Islet of Langerhans (tissue), 1 donor: ENCODE measurements at regions not wholly inside any gene's neighbourhood (a gene's known extent, or its start where the extent isn't known, plus 50 kb on each side); places are given as distances from the start of the nearest gene placed in this dataset.
"Not testable (repeated sequence)": the region's sequence is repeated elsewhere in the genome, so short reads cannot be mapped to it uniquely, and the experiment has no call there.

ENCODE experiments used
- FAIRE-seq: peaks from one replicate; lab custom pipeline; 2011; peaks lifted over from hg19 to GRCh38; lab: Jason Lieb, UNC

DNA sequence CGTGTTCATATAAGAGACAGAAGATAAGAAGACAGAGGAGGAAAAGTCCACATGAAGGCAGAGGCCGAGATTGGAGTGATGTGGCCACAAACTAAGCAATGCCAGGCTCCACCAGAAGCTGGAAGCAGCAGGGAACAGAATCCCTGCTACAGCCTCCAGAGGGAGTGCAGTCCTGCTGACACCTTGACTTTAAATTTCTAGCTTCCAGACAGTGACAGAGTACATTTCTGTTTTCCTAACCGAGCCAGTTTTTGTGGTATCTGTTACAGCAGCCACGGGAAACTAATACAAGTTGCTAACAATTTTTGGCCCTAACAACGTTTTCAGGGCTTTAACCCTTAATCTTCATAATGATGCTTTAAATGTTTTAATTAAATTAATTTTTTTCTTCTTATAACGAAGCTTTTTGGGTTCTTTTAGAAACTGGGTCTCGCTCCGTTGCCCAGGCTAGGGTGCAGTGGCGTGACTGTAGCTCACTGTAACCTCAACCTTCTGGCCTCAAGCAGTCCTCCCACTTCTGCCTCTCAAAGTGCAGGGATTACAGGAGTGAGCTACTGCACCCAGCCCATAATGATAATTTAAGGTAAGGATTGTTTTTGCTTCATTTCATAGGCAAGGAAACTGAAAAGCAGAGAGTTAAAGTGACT lies 202.3 kb upstream of the PROK2 start:
- no peak for FAIRE-seq

DNA sequence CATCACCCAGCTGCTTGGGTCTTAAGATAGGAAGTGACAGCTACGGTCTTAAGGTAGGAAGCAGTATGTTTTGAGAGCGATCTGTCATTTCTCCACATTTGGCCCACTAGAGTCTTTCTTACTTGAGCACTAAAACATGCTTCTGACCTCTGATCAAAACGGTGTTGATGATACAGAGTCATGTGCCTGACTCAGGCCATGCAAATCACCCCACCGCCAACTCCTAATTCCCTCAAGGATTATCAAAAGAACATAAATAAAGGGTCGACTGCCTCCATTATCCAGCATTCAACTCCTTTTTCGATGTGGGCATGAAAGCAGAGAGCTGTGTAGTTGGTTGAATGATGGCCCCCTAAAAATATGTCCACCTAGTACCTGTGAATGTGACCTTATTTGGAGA lies 201.7 kb upstream of the PROK2 start:
- no peak for FAIRE-seq

DNA sequence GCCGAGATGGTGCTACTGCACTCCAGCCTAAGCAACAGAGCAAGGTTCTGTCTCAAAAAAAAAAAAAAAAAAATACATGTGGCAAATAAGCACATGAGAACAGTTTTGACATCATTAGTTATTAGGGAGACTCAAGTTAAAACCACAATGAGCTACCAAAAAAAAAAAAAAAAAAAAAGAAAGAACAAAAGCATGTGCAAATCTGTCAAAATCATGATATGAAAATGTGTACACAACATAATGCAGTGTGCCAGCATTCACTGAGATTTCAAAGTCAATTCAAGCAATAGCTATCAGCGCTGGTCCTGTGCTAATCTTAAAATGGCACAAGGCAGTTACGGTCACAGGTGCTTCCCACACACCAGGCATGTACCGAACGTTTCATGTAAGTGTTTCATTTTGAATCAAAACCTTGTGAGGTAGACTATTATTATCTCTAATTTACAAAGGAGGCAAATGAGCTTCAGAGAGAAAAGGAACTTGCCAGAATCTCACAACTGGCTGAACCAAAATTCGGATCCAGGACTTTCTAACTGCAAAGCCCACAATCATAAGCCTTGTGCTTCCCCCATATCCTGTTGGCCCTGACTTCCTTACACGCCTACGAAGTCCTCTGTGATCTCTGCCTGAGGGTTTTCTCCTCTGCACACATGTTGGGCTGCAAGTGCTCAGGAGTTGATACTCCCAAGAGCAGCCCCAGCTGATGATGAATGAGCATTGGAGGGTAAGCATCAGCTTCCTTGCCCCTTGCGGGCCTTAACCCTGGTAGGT lies 200.1 kb upstream of the PROK2 start:
- no peak for FAIRE-seq

DNA sequence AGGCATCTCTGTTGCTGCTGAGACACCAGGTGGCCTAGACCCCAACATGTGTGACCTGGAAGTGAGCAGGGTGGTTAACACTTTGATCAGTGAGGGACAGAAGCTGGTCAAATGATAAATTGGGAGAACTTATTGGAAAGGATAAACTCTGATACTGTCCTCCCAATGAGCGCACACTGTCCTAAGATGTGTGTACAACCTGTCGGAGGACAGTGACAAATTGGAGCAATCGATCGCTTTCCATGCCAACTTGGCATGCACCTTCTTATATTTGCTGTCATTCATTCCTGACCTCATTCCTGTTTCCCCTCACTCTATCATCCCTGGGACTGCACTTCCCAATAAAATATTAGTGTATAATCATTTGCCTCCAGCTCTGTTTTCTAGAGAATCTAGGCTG lies 198.7 kb upstream of the PROK2 start:
- FAIRE-seq: no peak

DNA sequence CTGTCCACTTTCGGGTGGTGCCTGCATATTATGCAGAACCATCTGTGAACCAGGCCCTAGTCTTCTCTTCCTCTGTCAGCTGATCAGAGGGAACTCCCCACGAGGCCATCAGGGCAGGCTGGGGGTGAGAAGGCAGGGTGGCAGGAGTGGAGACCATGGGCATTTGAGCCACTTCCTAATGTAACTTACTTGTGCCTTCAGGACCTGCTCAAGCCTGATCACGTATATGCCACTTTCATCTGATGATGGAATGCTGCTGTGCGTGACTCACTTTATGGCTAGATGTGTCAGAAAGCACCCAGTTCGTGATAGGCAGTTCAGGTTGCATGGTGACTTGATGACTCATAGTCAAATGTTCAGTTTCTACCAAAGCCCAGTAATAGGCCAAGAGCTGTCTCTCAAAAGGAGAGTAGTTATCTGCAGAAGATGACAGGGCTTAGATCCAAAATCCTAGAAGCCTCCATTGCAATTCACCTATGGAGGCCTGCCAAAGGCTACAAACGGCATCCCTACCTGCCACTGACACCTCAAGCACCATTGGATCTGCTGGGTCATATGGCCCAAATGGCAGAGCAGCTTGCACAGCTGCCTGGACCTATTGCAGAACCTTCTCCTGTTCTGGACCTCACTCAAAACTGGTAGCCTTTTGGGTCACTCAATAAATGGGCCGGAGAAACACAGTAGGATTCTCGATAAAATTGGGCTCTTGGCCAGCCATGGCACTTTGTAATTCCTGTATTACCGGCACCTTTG lies 197.7 kb upstream of the PROK2 start:
- FAIRE-seq: not testable (repeated sequence)

DNA sequence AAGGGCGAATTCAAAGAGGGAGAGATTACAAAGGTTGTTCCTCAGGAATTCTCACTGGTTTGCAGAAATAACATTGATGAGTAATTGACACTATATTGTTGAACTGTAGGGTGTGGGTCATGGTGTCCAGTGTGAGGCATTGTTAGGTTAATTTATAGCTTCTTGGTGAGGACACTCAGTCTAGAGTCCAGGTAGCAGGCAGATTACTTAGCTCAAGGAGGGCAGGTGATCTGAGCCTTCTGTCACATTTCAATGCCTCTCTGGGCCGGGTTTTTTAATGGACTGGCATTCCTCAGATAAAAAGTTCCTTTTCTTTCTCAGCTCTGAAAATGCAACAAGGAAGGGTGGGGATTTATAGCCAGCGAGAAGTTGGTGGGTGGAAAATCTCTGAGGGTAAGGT lies 194.2 kb upstream of the PROK2 start:
- FAIRE-seq: no peak

DNA sequence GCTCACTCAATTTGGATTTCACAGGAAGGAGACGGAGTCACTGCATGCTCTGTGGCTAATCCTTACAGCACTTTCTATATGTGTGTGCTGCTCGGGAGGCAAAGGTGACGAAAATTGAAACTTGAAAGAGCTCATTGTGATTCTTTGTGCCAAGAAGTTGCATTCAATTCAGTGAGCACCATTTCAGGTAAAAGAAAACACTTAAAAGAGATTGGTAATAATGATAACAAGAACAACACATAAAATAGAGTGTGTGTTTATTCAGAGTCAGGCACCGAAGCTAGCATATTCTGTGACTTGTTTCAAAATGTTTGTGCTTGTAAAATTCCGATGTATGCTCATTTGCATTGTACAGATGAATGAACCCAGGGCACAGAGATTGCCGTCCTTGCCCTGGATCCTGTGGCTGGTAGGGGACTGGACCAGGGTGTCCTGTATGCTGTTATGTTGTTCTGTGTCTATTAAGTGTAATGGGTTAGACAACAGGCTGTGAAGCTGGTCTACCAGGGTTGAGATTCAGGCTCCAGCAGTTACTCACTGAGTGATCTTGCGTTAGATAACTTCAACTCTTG lies 193.3 kb upstream of the PROK2 start:
- no peak for FAIRE-seq

DNA sequence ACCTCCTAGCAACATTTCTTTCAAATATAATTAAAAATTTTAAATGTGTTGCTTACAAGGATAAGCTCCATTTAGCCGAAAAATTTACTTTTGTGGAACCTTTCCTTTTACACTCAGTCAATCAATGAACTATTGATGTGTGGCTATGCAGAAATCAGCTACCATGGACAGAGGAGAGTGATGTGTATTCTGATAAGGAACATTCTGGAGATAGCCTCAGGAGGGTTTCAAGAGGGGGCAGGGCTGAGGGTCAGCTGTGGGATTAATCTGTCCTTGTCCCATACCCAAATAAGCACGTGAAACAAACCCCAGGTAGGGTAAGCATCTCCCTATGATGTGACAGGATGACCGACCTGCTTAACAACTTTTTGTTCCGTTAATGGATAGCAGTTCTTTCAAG lies 192.6 kb upstream of the PROK2 start:
- FAIRE-seq: no peak

DNA sequence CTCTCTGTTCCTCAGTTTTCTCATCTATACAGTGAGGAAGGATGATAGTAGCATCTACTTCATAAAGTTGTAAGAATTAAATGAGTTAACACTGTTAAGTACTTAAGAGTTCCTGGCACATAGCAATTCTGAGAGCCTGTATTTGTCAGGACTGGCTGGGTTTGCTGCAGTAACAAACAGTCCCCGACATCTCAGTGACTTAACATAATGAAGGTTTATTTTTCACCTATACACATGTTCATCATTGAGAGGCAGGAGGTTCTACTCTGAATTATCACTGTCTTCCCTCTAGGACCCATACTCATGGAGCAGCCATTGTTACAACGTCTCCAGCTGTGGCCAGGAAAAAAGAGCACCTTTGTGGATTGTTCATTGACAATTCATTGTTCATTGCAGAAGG lies 190.6 kb upstream of the PROK2 start:
- no peak for FAIRE-seq

DNA sequence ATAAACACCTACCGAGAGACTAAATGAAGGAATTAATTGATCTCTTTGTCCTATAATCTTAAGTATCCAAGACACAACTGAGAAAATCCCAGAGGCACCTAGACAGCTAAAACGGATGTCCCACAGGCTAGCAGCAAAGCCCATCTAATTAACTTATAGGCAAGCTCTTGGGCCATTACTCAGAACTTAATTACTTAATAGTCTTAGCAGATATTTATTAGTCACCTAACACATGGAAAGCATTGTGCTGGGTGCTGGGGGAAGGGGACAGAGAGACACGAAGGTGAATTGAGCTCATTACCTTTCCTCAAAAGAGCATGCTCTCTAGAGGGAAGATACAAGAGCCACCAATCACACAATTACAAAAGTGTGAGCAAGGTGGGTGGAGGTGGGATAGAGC lies 189.8 kb upstream of the PROK2 start:
- no peak for FAIRE-seq

DNA sequence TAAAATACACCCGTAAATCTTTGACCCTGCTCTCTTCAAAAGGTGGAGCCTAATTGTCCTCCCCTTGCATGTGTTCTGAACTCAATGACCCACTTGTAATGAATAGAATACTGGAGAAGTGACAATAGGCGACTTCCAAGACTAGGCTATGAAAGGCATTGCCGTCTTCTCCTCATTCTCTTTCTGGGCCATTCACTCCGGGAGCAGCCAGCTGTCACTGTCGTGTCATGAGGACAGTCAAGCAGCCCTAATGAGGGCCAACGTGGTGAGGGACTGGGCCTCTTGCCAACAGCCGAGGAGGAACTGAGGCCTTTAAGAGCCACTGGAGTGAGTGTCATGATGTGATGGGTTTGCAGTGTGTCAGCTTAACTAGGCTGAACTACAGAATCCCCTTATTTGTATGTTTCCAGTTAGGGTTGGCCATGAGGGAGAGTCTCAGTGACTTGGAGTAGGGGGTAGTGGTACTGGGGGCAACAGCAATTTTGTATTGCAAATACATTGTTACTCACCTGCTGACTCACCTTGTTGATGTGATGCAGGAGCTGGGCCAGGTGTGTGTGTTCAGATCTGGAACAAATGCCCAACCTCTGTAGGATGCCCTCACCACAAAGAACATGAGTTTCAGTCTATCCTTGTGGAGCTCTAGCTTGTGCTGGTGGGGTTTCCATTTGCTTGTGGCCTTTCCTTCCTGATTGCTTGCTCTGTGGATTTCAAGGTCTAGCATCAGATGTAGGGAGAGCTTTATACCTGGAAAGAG lies 188.5 kb upstream of the PROK2 start:
- FAIRE-seq: no peak

DNA sequence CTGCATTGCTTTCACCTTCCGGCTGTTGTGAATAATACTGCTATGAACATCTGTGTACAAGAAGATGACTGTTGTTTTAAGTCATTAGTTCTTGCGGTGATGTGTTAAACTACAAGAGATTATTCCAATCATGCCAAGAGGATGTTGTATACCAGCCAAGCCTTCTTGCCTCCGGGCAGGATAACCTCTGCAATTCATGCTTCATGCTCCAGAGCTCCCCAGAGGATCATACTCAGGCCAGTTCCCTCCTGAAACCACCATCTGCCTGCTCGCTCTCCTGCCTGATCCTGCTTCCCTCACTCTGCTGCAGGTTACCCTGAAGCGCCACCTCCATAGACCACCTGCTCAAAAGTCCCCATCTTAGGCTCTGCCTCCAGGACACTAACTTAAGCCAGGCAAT lies 187.1 kb upstream of the PROK2 start:
- no peak for FAIRE-seq

DNA sequence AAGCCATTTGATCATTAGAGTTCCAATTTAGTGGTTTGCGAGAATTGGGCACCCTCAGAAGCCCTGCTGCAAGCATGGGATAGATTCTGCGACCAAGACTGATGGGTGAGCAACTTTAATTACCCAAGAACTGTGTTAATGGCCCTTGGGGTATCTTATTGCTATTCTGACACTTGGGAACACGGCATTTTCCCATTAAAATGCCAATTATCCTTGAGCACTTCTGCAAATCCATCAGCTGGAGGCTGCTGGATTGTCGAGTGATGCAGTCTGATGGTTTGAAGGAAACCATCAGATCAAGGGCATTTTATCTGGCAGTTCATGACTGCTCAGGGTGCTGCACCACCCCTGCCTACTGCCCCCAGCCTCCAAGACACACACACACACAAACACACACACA lies 183.6 kb upstream of the PROK2 start:
- no peak for FAIRE-seq

DNA sequence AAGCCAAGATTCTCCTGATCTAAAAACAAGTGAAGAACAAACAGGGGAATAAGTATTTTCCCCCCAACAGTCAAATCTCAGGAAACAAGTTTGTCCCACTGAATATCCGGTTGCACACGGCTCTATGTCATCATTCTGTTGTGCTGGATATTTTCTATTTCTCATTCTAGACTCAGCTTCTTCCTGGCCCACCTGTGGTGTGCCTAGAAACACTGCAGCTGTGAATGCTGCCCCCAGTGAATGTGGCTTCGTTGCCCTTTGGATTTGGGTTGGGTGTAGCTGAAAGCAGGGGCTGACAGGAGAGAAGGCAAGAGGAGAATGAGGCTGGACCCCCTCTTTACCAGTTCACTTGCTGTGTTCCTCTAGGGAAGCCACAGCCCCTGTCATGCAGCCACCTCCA lies 181.2 kb upstream of the PROK2 start:
- FAIRE-seq: no peak

DNA sequence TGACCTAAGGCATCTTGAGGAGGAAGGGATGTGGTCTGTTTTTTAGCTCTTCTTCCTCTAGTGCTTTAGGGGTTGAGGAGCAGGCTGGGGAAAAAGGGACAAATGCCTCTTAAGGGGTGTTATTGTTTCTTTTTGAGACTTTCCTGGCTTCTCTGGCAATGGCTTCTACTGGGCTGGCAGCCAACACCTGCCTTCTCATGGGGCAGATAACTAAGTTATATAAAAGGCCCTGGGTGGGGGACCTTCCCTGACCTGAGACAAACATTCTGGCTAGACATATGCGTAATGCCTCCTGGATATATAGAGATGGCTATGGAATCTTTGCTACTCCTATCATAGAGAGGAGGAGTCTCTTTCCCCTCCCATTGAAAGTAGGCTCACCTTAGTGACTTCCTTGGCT lies 179.2 kb upstream of the PROK2 start:
- FAIRE-seq: no peak

DNA sequence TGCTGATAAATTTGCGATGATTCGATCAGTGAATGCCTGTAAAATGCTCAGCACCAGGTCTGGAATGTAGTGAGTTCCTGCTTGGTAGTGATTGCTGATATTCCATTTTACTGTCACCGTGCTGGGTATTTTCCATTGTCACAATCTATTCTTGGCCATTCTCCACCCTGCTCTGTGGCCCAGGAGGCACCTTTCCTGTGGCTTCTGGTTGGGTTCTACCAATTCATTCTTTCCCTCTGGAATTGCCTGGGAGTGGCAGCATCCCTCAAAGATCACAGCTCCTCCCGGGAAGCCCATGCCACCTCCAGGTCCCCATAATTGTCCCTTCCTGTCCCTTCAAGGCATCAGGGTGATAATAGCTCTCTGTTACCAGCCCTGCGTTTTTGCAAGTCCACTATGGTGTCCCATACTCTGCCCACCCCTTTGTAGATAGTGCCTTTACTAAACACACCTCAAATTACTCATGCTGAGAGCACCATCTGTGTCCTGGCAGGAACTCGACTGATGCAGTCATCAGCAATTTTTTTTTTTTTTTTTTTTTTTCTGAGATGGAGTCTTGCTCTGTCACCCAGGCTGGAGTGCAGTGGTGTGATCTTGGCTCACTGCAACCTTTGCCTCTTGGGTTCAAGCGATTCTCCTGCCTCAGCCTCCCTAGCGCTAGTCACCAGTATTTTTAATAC lies 177.8 kb upstream of the PROK2 start:
- no peak for FAIRE-seq

DNA sequence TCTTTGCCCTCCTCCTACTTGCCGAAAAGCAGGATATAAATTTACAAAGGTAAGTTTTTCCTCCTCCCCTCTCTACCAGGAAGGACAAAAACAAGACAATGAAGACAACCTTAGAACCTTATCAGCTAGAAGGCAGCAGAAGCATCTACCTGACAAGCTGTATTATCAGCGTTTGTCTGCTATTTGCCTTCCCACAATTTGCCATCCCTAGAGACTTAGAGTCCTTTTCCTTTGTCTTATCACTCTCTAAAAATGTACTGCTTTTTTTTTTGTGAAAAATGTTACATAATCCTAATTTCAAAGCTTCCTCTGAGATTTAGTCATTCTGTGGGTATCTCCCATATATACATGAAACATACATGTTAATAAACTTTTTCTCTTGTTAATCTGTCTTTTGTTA lies 176.9 kb upstream of the PROK2 start:
- no peak for FAIRE-seq

DNA sequence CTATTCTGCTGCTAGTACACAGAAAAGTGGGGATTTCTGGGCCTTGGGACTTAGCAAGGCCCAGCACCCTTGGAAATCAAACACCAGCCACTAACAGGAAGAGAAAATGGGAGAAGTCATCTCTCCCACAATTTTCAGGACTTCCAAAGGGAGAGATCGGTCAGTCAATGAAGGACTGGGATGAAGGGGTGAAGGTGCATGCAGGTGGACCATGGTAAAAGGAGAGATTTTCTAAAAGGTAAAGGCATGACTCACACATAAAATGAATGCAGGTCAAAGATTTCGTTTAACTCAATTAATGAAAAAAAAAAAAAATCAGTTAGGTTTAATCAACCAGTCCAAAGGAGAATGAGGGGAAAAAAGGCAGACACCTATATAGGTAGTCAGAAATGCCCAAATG lies 176.4 kb upstream of the PROK2 start:
- FAIRE-seq: no peak

DNA sequence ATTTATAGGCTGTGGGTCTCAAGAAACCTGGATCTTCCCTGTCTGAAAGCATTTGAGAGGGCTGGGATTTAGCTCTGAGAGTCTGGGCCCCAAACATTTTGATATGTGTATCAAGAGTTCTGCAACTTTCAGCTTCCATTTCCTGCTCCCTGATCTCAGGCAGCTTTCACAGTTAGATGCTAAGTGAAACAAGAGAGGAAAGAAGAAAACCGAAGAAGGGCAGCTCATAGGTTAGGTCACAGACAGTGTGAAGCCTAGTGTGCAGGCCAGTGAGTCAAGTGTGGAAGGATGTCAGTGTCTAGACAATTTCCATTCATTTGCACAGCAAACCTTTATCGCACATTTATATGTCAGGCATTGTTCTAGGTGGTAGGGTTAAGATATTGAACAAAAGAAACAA lies 173.6 kb upstream of the PROK2 start:
- no peak for FAIRE-seq

DNA sequence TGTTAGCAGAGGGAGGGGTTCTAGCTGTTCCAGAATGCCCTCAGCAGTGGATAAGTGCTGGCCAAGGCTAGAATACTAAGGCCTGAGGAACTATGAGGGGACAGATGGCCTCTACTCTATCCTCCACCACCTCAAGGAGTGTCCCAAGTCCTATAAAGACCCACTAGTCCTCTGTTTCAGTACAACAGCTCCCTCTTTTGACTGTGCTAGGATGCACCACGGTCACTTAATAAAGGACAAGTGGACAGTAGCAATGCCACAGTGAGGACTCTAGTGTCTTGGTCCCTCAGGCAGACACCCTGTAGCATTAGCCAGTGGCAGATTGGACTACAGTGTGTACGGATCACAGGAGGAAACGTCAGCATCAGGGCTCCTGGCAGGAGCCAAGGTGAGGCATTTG lies 171.8 kb upstream of the PROK2 start:
- FAIRE-seq: no peak

DNA sequence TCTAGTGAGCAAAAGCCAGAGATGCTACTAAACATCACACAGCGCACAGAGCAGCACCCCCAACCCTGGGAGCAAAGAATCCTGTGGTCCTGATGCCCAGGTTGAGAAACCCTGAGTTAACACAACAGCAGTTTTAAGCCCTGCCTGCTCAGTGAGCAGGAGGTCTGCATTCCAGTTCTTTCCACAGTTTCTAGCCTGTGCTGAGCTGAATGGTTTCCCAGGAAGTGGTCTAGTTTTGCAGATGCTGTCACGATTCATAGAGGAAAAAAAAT lies 171.1 kb upstream of the PROK2 start:
- no peak for FAIRE-seq
